ENCODE measurements at regions not wholly inside any gene's neighbourhood (a gene's known extent, or its start where the extent isn't known, plus 50 kb on each side); places are given as distances from the start of the nearest gene placed in this dataset.

- Histone ChIP-seq H3K27me3 (no peaks in the 10 kb centered on the region), H3K27ac (no peak overlapping the region), H3K4me3 (no peak overlapping the region), H3K9me3 (no peaks in the 10 kb centered on the region), H3K4me1 (peaks cover 0 to 13% (median 4%) of the 10 kb centered on the region in 3 donors), H3K36me3 (no peaks in the 10 kb centered on the region)
- WGBS, 2 donors, result 84 to 91% methylated on average over 5 of the region's 5 CpGs
- TF ChIP-seq CTCF (IDR thresholded peaks at IDR 0.05), result no peak
- TF ChIP-seq POLR2A (IDR thresholded peaks at IDR 0.05), result no peak
- intact Hi-C loops (cut with DNase I), result no loop called here
- DNase-seq, result no peak
Observed at GRCh38 chr15:98040146-98040545, 79.6 kb downstream of the ARRDC4 start.

- H3K4me3 ChIP-seq, result no peak overlapping the region
- intact Hi-C loops (cut with DNase I), result no loop called here
- H3K27ac ChIP-seq, result no peak overlapping the region
- no peaks in the 10 kb centered on the region for H3K36me3 ChIP-seq
- H3K4me1 ChIP-seq, result no peaks in the 10 kb centered on the region
- no peak for DNase-seq
- H3K9me3 ChIP-seq, result no peaks in the 10 kb centered on the region
- TF ChIP-seq CTCF (IDR thresholded peaks at IDR 0.05) (no peak), POLR2A (IDR thresholded peaks at IDR 0.05) (no peak)
- 82 to 85% methylated on average over 14 to 20 of the region's 23 CpGs for WGBS, 2 donors
- no peaks in the 10 kb centered on the region for H3K27me3 ChIP-seq
Observed at GRCh38 chr15:98043160-98044014, 82.9 kb downstream of the ARRDC4 start.

- Histone ChIP-seq H3K4me1 (no peaks in the 10 kb centered on the region), H3K27me3 (no peaks in the 10 kb centered on the region), H3K27ac (no peak overlapping the region), H3K9me3 (peaks cover 0 to 6% (median 0%) of the 10 kb centered on the region in 3 donors), H3K36me3 (no peaks in the 10 kb centered on the region), H3K4me3 (no peak overlapping the region)
- no peak for DNase-seq
- no peak for TF ChIP-seq CTCF (IDR thresholded peaks at IDR 0.05)
- TF ChIP-seq POLR2A (IDR thresholded peaks at IDR 0.05), result no peak
- intact Hi-C loops (cut with DNase I), result no loop called here
- 67 to 73% methylated on average over 3 of the region's 3 CpGs for WGBS, 2 donors
Observed at GRCh38 chr15:98051734-98052133, 91.2 kb downstream of the ARRDC4 start.

- H3K36me3 ChIP-seq, result no peaks in the 10 kb centered on the region
- no peaks in the 10 kb centered on the region for H3K4me1 ChIP-seq
- 68 to 87% methylated on average over 1 of the region's 1 CpG for WGBS, 2 donors
- H3K9me3 ChIP-seq, result peaks cover 0 to 13% (median 4%) of the 10 kb centered on the region in 3 donors
- TF ChIP-seq POLR2A (IDR thresholded peaks at IDR 0.05) (no peak), CTCF (IDR thresholded peaks at IDR 0.05) (no peak)
- H3K27me3 ChIP-seq, result no peaks in the 10 kb centered on the region
- H3K4me3 ChIP-seq, result no peak overlapping the region
- no peak overlapping the region for H3K27ac ChIP-seq
- intact Hi-C loops (cut with DNase I), result no loop called here
- DNase-seq, result no peak
Observed at GRCh38 chr15:98057453-98057852, 97.0 kb downstream of the ARRDC4 start.

GRCh38 chr15:98062869-98063268 lies 102.4 kb downstream of the ARRDC4 start:
- intact Hi-C loops (cut with DNase I), result no loop called here
- Histone ChIP-seq H3K4me1 (no peaks in the 10 kb centered on the region), H3K27me3 (no peaks in the 10 kb centered on the region), H3K9me3 (no peaks in the 10 kb centered on the region), H3K4me3 (no peak overlapping the region), H3K36me3 (no peaks in the 10 kb centered on the region), H3K27ac (no peak overlapping the region)
- WGBS, 2 donors, result 70 to 81% methylated on average over 3 of the region's 3 CpGs
- no peak for TF ChIP-seq POLR2A (IDR thresholded peaks at IDR 0.05)
- no peak for TF ChIP-seq CTCF (IDR thresholded peaks at IDR 0.05)
- DNase-seq, result no peak

All from esophagus squamous epithelium (tissue), 5 donors.